GM13977 (cell line): ENCODE measurements at regions not wholly inside any gene's neighbourhood (a gene's known extent, or its start where the extent isn't known, plus 50 kb on each side); places are given as distances from the start of the nearest gene placed in this dataset.

Source experiments
- DNase-seq: peaks from one replicate; pipeline ENCODE4 v3.0.0; 2012; ENCODE audit warnings: low spot score
- in situ Hi-C: fragments of 300-500 bp; cut with MboI; formaldehyde crosslinking; loops from one replicate; pipeline ENCODE4 v1.12.0; 2022; ENCODE audit warnings: low sequenced_read_pairs, low pct_unique_long_range_greater_than_20kb, mixed read lengths, inconsistent platforms; ENCODE audit not compliant: unreplicated experiment
- TF ChIP-seq, protein P1 (sequence below): IDR thresholded peaks from 2 replicates; pipeline ENCODE4 v1.5.1; 2012; ENCODE audit warnings: mild to moderate bottlenecking, control low read depth; ENCODE audit not compliant: insufficient read depth; ENCODE audit errors: extremely low read depth, missing control alignments

DNA sequence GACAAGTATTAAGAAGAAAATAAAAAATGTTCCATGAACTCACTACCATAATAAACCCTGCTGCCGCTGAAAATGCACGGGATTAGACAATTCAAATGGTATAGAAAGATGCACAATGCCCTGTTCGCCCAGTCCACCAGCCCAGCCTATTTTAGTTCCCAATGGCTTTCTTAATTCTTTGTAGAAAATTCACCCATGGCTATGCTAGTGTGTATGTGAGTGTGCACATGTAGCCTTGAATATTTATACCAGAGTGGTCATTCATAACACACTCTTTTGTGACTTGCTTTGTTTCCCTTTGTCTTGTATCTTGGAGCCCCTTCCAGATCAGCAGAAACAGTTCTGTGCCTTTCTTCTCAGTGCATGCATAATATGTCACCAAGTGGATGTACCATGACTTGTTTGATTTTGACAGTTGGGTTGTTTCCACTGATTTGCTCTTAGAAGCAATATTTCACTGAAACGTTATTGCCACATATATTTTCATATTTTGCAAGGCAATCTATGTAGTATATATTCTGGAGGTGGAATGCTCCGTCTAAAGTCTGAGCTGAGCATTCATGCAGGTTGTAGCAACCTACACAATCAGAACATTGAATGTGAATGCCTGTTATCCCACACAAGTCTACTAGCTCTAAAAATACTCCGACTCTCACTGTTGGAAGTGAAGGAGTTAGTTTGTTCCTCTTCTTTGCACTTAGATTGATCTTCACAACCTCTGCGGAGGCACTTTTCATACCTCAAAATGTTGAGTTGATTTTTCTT lies 383.0 kb upstream of the EEF2KMT start:
- in situ Hi-C loops, result no loop called here
- DNase-seq, result no peak
- TF ChIP-seq, protein P1, sequence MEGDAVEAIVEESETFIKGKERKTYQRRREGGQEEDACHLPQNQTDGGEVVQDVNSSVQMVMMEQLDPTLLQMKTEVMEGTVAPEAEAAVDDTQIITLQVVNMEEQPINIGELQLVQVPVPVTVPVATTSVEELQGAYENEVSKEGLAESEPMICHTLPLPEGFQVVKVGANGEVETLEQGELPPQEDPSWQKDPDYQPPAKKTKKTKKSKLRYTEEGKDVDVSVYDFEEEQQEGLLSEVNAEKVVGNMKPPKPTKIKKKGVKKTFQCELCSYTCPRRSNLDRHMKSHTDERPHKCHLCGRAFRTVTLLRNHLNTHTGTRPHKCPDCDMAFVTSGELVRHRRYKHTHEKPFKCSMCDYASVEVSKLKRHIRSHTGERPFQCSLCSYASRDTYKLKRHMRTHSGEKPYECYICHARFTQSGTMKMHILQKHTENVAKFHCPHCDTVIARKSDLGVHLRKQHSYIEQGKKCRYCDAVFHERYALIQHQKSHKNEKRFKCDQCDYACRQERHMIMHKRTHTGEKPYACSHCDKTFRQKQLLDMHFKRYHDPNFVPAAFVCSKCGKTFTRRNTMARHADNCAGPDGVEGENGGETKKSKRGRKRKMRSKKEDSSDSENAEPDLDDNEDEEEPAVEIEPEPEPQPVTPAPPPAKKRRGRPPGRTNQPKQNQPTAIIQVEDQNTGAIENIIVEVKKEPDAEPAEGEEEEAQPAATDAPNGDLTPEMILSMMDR, result no peak

DNA sequence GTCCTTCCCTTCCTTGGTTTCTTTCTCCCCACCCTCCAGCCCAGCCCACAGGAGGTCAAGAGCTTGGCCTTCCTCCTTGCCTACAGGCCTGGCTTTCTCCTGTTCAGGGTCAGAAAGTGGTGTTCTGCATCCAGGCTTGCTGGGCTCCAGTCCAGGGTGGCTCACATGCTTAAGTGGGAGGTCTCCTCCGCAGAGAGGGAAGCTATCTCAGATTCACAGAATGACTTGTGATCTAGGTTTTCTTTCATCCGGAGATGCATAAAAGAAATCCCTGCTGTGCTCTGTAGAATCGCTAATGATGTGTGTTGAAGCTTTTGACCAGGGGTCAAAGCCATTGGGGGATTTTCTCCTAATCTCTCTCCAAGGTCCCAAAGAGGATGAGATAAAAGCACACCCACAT lies 382.3 kb upstream of the EEF2KMT start:
- TF ChIP-seq, protein P1, result no peak
- in situ Hi-C loops, result no loop called here
- no peak for DNase-seq

DNA sequence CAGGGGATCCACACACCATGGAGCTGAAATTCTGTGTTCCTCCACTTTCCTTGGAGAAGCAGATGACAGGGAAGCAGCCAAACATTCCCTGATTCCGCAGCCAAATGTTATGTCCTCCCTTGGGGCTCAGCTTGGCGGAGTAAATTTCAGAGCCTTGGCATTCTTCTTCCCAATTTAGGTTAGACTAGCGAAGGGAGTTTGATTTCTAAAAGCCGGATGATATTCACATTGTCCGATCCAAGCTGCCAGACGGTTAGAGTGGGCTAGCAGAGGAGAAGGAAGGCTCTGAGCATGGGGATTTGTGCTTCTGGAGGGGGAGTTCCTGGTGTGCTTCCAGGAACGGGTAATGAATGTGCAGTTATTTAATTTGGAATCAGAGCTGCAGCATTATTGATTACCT lies 380.4 kb upstream of the EEF2KMT start:
- in situ Hi-C loops, result no loop called here
- TF ChIP-seq, protein P1, result no peak
- DNase-seq, result no peak

DNA sequence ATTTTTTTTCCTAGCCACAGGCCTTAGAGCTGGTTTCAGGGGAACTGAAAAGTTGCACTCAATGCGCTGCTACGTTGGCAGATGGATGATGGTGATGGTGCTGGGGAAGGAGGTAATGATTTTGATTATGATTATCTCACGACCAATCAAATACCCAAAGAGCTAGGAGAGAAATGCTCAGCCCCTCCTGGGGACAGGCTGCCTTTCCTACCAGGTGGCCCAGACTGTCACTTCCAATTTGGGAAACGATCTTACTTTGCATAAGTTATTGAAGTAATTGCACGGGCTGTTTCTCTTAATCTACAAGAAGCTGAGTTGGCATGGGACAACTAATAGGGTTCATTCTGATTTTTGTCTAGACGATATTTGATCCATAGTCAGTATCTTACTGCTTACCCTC lies 379.7 kb upstream of the EEF2KMT start:
- no peak for DNase-seq
- TF ChIP-seq, protein P1, result no peak
- in situ Hi-C loops, result no loop called here

DNA sequence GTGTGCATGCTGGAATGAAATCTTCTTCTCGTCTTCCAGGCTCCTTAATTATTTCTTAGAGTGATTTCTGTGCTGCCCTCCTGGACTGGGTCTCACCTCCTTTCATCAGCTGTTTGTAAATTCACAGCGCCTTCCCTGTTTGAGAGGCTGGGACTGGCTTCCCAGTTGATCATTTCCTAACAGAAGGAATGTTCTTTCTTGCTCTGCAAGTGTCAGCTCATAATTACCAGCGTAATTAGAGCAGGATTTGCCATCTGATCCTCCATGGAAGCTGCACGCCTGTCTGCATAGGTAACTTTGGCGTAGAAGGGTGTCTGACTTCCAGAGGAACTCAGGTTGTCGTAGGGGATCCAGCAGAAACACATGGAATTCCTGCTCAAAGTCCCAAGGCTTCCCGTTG lies 375.0 kb upstream of the EEF2KMT start:
- in situ Hi-C loops, result no loop called here
- TF ChIP-seq, protein P1, result no peak
- DNase-seq, result no peak

DNA sequence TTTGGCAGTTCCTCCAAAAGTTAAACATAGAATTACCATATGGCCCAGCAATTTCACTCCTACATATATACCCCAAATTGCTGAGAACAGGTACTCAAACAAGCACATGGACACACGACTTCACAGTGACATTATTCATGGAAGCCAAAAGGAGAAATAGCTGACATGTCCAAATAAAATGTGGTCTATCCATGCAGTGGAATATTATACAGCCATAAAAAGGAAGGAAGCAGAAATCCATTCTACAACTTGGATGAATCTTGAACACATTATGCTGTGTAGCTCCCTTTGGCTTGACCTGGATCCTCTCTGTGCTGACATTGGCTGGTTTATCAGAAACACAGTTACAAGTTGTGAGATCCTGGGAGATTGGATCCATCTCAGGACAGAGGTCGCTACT lies 370.9 kb upstream of the EEF2KMT start:
- DNase-seq, result no peak
- in situ Hi-C loops, result no loop called here
- TF ChIP-seq, protein P1, result no peak

DNA sequence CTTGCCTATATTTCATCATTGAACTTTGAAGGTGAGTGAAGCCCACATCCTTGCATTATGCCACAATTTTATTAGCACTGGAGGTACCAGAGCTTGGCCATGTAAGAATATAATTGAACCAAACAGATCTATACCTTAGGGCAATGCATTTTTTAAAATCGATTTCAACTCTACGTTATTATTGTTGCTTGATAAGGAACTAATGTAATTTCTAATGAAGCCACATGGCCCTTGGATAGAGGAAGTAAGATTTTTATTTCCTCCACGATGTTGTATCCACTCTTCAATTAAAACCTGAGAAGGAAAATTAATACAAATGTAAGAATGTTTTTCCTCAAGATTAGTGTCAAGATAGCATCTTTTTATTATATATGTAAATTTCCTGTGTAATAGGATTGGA lies 370.0 kb upstream of the EEF2KMT start:
- in situ Hi-C loops, result no loop called here
- TF ChIP-seq, protein P1, result no peak
- no peak for DNase-seq
